Activated CD4-positive, alpha-beta T cell treated with anti-CD3 and anti-CD28 coated beads, Interleukin-2, Interleukin-6, amounts not matched to agents 100 ng/mL and 50 ng/mL, durations not matched to agents 16 hours and 8 hours (primary cell): ENCODE measurements at regions not wholly inside any gene's neighbourhood (a gene's known extent, or its start where the extent isn't known, plus 50 kb on each side); places are given as distances from the start of the nearest gene placed in this dataset.
A peak's percentile ranks its signal among the peaks of the same experiment; 100 is the strongest.

Experiments used
- DNase-seq: peaks from one replicate; pipeline ENCODE4 v3.0.0-alpha.2; 2020

- no peak for DNase-seq
These were observed 145.4 kb upstream of the BTBD3 start for GRCh38 chr20:11772226-11772730.

GRCh38 chr20:11776687-11777086 lies 141.0 kb upstream of the BTBD3 start:
- no peak for DNase-seq

DNA sequence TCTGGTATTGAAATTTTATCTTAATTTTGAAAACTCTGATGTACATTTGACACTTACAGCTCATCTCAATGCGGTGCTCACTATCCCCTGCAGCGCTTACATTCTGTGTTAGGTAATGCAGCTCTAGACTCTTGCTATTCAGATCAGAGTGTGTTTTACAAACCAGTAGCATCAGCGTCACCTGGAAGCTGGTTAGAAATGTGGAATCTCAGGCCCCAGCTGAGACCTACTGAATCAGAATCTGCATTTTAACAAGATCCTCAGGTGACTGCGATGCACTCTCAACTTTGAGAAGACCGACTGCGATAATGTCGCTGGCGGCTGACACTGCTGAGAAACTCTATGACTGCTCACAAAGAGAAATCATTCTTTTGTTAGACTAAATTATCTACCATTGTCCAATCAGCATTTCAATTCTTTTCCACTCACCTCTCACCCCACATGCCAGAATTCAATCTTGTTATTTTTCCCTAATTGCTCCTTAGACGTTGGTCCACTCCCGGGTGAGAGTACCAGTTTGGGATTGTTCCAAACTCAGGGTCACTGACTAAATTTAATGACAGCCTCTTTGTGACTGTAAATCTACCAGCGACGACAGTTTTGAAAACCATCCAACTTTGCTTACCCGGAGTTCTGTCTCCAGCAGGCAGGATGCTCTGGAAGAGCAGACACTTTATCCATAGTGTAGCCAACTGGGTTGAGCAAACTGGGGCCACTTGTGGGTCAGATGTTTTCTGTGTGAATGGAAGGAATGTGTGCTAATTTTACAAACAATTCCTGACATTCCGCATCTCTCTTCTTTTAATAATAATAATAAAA lies 140.1 kb upstream of the BTBD3 start:
- DNase-seq: no peak

GRCh38 chr20:11778206-11778570 lies 139.5 kb upstream of the BTBD3 start:
- DNase-seq: no peak

DNA sequence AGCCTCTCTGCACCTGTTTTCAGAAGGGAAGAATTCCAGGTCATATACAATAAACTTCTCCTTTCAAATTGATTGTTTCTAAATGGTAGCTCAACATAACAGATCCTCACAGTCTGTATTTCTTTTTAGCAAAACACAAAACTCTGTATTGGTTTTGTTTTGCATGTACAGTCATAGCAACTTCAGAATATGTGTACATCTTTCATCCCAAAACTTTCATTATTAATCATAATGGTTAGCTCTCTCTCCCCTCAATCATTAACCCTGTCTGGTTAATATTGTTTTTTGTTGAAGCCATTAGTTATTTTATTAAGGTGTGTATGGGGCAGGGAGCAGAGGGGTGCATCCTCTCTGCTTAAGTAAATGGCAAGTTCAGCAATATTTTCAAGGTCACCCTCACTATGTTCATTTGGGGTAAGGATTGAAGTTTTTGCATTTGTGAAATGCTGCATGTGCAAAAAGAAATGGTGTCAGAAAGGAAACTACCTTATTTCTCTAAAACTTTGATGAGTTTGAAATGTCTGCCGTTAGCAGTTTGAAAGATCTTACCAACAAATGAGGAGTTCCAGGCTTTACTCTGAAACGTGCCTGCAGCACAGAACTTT lies 136.8 kb upstream of the BTBD3 start:
- peak; percentile 3 for DNase-seq

DNA sequence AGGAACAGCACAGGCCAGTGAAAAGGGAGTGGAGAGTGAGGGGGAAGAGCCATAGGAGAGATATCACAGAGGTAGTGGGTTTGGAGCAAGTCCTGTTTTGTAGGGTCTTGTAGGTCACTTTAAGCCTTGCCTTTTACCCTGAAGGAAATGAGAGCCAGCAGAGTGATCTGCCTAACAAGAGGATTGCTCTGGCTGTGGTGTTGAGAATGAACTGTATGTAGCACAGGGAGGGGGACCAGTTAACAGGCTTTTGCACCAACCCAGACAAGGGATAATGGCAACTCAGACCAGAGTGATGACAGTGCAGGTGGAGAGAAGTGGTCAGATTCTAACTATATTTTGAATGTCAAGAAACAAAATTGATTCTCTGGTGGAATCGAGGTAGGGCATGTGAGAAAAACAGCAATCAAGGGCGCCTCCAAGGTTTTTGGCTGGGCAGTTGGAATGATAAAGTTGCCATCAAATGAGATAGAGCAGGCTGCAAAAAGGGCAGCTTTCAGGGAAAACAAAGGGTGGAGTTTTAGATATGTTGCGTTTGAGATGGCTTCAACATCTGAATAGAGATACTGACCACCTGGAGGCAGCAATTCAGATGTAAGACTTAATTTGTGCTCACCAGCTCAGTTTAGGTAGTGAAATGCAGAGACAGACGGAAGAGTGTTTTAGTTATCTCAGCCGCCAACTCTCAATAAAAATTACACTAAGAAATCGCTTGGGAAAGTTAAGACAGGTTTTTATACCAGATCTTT lies 134.4 kb upstream of the BTBD3 start:
- DNase-seq: no peak

DNA sequence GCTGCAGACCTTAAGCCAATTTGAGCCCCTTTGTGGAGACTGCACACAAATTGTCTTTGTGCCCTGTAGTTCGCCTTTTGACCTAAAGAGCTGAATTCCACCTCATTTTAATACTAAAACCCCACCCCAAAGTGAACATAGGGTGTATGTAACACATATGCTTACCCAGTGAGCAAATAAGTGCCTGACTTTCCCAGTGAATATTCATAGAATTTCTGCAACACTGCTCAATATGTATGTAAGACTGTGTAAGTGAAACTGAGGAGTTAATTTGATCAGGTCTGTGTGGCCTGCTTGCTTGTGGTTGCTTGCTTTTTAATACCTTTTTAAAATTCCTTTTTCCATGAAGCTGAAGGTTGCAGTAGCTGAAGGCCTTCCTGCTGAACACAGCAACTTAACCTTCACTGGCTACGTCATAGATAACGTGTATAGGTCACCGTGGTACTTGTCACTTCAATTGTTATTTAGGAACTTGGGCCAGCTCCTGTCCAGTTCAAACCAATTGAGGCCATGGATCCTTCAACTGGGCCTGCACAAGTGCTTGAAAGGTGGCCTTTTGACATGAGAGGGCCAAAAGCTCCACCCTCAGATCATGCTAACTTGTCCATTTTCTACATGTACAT lies 131.7 kb upstream of the BTBD3 start:
- DNase-seq: no peak

DNA sequence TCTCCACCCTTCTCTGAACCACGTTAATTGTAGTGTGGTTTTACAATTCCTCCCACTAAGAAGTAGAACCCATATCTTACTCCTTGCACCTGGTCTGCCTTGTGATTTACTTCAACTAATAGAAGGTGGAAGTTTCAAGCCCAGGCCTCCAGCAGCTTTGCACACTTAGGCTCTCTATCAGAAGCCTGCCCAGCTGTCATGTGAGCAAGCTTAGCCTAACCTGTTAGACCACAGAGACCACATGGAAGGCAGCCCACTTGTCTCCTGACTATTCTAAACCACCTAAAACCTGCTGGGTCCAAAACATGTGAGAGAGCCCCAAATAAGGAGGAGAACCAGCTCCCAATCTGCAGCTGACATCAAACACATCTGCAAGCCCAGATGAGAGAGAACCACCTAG lies 127.6 kb upstream of the BTBD3 start:
- no peak for DNase-seq

DNA sequence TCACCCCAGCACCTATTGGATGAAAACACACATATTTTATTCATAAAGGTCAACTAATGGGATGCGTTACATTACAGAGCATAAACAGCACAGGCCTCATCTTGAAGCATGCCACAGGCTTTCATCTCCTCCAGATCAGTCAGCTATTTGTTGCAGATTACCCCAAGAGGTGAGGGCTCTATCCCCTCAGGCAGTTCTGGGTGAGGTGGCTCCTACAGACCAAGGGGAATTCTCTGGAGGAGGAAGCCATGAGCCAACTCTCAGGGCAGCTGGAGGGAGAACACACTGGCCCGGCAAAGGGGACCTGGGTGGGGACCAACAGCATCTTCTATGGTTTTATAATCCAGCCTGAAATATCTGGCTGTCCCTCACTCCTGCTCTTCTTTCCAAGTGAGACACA lies 126.4 kb upstream of the BTBD3 start:
- DNase-seq: no peak

DNA sequence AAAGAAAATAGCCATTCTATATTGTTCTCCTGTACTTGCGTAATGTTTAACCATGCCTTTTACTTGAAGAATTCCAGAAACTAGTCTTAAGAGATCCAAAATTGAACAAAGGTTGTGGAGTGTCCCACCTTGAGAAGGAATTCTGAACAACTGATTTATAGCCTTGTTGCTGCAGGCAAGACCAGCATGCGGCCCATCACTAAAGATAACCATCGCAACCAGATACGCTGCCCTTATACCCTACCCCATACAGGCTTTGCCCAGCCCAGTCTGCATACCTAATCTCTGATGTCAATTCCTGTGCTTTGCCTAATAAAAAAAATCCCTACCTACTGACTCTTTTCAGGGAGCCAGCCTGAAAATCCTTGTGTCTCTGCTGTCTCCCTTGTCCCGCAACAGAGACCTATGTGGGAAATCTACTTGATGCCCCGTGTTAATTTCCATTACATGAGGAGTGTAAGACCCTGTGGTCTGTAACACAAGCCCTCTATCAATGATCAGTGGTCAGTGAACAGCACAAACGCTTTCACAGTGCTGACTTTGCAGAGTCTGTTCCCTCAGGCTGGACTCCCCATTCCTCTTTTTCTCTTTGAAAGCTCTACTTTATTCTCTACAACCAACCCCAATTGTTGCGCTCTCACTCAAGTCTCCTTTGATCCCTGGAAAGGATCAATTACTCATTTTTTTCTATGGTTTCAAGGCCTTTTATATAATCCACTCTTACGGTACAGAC lies 125.7 kb upstream of the BTBD3 start:
- no peak for DNase-seq

DNA sequence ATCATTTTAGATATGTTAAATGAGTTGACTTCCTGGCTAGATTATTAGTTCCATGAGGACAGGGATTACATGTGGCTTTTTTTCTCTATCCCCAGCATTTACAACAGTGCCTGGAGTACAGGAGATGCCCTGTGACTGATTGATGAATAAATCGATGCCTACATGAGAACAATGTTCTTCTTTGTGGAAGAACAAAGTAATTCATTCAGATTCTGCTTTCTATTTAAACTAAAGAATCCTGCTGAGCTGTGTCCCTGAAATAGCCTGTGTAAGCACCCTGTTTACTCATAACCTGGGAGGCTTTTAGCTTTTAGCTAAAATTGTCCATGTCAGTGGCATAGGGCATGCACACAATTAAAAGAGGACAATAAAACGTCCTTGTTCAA lies 125.1 kb upstream of the BTBD3 start:
- DNase-seq: no peak

DNA sequence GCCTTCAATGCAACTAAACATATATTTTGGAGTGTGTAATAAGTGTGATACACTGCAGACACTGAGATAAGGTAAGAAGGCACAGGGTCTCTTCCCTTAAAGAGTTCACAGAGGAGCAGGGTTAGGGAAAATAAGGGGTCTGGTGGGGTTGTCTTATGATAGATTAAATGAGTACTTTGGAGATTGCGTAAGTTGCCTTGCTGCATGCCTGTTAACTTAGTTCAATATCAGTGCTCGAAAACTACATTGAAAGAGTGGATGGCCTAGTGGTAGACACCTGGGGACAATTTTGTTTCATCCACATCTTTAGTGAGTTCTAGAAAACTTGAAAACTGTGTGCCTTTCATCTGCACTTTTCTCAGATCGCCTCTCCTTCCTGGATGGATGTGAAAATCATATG lies 123.2 kb upstream of the BTBD3 start:
- no peak for DNase-seq

DNA sequence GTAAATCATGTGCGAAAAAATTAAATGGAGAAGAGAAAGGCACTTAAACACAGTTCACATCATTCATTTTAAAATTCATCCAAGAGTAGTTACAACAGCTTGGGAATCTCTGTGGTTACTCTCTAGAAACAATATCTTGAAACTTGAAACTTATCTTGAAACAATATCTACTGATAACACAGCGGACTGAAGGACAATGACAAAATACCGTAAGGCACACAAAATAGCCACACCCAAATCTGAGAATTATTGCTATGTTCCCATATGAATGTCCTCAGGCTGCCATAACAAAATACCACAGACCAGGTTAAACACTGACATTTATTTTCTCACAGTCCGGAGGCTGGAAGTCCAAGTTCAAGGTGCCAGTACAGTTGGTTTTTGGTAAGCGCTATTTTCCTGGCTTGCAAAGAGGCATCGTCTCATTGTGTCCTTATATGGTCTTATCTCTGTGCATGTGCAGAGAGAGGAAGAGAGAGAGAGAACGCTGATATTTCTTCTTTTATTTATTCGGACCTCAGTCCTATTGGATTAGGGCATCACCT lies 122.5 kb upstream of the BTBD3 start:
- no peak for DNase-seq

DNA sequence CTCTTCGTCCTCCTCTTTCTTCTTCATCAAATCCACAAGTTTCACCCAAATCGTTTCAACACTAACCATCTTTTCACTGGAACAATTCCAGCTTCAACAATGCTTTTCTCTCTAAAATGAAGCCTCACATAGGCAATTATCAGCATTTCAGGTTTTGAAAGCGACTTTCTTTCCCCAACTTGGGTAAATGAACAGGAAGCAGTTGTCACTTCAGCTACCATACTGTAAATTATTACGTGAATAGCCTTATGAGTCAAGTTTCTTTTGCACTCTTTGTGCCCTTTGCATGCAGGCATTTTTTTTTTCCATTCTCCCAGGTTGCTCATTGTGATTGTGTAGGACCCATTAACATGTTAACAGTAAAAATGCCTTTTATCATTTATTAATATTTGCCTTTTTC lies 121.7 kb upstream of the BTBD3 start:
- DNase-seq: no peak

DNA sequence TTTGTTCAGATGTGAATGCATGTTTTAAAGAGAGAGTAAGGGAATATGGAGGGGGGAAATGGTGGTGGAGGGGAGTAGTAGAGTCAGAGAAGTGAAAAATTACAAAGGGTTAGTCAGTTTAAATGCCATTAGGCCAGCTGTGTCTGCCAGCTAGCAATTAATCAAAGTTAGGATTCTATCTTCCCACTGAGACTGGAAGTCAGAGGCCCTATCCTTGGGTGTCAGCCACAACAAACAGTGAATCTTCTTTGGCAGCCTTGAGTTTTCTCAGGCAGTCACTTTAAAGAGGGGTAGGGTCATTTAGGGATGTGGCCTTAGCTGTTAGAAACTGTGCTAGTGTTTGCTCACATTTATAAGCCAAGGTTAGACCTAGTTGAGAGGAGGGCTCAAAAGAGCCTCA lies 120.5 kb upstream of the BTBD3 start:
- DNase-seq: no peak

GRCh38 chr20:11799281-11799684 lies 118.4 kb upstream of the BTBD3 start:
- DNase-seq: no peak

DNA sequence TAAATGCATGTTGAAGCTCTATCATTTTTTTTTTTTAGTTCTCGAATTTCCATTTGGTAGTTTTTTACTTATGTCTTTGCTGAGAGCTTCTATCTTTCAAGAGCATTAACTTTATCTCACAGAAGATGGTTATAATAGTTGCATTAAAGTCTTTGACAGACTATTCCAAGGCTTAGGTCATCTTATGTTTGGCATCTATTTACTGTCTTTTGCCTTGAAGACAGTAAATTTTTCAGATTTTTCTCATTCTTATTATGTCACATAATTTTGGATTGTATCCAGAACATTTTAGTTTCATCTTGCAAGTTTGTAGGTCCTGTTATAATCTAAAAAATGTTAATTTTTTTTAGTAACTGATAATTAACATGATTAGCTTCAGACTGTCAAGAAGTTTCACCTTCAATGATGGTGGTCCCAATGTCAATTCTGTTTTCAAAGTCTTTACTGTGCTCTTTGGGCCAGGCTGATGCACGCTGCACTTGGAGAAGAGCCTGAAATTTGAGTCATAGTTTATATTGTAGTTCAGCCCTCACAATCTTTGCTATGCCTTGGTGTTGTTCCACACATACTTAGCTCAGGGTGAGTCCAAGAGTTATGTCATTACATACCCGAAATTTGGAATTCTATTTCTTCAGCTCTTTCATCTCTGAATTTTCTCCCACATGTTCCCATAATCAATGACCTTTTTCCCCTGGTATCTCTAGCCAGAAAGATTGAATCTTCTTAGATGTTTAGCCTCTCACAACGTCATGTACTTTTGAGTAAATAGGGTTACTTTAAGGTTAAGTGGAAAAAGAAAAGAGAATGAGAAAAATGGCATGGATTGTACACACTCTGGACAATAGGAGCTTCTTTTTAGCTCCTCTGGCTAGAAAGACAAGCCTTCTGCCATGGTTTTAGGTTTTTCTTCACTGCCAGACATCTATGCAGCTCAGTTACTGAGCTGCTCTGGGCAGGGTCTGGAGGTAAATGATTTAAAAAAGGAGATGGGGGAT lies 110.3 kb upstream of the BTBD3 start:
- DNase-seq: no peak

GRCh38 chr20:11808841-11809240 lies 108.9 kb upstream of the BTBD3 start:
- no peak for DNase-seq

- DNase-seq: no peak
These were observed 107.2 kb upstream of the BTBD3 start for GRCh38 chr20:11810311-11811083.
